Smooth muscle cell of the brain vasculature (primary cell): ENCODE measurements at regions not wholly inside any gene's neighbourhood (a gene's known extent, or its start where the extent isn't known, plus 50 kb on each side); places are given as distances from the start of the nearest gene placed in this dataset.
"Not testable (repeated sequence)": the region's sequence is repeated elsewhere in the genome, so short reads cannot be mapped to it uniquely, and the experiment has no call there.

Experiments
- DNase-seq: peaks from one replicate; pipeline ENCODE4 v3.0.0-alpha.2; 2012; ENCODE audit warnings: low read depth, low spot score

DNA sequence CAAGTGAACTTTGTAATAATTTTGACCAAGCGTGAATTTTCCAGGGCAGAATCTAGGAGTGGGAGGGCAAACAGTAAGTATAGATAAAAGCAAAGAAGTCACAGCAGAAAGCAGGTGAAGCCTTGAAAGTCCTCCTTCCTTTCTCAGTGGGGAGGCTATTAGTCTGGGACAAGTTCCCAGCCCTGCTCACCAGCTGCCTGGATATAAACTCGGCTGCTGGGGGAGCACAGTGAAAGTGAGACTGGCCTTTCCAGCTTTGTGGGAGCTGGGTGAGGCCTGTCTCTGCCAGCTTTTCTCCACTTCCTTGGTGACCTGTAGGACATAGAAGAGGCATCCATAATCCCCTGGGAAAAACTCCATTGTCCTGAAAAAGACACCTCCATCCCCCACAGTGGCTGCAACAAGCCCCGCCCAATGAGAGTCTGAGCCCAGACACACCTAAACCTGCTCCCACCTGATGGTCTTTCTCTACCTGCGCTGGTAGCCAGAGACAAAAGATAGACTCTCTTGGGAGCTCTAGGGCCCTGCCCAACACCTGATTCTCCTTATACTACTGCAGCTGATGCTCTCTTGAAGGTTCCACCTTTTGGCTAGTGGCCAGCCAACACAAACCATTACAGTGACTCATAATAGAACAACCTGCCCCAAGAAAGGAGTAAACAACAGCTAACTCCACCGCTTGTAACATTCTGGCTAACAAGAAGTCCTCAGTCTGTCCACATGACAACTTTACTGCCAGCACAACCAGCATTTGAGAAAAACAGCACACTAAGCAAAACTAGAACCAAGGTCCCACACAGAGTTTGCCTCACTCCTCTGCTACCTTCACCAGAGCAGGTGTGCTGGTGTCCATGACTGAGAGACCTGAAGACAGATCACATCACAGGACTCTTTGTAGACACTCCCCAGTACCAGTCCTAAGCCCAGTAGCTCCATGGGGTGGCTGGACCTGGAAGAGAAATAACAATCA is 252.2 kb upstream of the SLITRK6 start:
- no peak for DNase-seq

DNA sequence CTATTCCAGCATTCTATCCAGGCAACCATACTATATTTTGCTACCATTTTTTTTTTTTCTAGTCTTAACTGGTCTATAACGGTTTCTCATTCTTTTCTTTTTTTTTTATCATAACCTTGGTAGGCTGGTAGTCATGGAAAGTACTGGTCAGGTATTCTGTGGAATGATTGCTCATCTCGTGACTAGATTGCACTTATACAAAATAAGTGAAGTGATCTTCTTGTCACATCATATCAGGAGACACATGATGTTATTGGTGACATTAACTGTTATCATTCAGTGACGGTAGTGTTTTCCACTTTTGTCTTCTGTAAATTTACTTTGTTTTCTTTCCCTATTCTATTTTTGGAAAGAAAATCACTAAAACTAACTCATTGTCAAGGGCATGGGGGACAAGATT is 239.3 kb upstream of the SLITRK6 start:
- DNase-seq: no peak

DNA sequence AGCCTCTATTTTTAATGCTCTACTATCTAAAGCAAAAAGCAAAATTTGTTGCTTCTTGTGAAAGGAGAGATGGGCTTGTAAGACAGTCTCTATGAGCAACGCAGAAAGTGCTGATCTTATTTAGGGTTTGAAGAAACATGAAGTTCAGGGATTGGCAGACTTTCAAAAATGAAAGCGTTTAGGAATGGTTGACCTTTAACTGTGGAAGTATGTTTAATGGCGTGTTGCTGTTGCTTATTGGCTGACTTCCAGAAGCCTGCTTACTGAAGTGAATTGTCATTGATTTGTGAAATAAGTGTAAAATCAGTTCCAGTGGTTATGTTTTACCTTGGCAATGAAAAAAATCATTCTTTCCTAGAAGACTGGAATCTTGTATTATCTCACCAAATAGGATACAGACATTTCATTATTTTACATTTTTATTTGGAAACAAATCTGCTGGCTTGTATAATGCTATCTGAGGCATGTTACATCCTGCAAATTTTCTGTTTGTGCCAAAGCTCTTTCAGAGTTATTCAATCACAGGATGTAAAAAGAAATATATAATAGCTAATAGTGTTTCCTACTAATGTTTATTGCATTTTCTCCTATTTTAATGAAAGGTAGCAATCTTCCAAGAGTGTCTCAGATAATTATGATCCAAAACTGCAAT is 221.3 kb upstream of the SLITRK6 start:
- peak; percentile 17 for DNase-seq

DNA sequence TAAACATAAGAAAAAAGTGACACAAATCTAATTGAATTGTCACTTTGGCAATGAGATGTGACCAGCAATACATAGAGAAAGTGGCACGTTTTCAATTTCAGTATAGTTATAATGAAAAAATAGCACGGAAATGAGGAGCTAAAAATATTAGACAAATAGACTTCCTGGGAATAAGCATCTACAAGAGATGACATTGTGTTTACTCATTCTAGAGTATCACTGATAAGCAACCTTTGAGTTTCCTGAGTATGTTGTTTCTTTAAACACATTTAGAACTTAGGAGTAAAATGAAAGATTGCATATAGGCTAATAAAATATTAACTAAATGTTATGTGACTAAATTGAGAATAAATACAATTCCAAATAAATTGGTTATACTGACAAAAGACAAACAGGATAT is 207.1 kb upstream of the SLITRK6 start:
- no peak for DNase-seq

DNA sequence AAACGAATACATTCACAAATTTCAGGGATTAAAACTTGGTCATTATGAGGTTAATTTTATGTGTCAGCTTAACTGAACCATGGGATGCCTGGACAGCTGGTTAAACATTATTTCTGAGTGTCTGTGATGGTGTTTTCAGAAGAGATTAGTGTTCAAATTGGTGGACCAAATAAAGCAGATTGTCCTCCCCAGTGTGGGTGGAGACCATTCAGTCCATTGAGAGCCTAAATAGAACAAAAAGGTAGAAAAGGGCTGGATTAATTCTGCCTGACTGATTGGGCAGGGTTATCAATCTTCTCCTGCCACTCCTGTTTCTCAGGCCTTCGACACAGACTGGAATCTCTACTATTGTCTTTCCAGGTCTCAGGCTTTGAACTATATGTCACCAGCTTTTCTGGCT is 203.8 kb upstream of the SLITRK6 start:
- no peak for DNase-seq

GRCh38 chr13:86000546-86000945 is 201.3 kb upstream of the SLITRK6 start:
- DNase-seq: no peak

- no peak for DNase-seq
Observed at GRCh38 chr13:85997587-85997986, 198.4 kb upstream of the SLITRK6 start.

DNA sequence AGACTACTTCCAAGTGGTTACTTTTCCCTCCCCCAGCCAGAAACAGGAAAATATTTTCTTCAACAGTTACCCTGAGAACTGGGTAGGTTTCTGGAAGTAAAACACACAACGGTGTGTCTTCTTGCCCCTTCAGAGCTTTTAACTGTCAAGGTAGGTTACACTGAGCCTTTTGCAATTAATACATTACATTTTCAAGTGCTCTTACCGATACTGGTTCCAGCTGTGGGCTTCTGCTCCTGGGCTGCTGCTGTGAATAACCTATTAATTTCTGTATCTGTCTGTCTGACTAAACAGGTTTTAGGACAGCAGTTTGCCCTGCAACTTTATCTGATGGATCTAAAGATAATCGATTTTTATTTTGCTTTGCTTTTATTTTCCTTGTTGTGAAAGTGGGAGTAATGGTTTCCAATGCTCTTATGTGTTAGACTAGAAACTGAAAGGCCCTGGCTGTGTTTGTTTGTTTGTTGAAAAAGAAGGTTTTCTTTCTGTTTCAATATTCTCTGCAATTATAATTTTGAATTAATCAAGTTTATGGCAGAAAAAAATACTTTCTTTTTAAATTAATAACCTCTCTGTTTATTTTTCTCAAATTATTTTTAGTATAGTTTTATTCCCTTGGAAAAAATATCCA is 196.7 kb upstream of the SLITRK6 start:
- DNase-seq: no peak

DNA sequence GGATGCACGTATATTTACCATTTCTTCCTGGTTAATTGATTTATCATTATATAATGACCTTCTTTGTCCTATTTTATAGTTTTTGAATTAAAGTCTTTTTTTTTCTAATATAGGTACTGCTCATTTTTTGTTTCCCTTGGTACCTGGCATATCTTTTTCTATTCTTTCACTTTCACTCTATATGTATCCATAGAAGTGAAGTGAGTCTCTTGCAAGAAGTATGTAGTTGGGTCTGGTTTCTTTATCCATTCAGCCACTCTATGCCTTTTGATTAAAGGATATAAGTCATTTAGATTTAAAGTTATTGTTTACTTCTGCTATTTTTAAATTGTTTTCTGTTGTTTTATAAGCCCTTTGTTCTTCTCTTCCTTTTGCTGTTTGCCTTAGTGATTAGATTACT is 194.3 kb upstream of the SLITRK6 start:
- no peak for DNase-seq

- DNase-seq: no peak
Observed at GRCh38 chr13:85990397-85990796, 191.2 kb upstream of the SLITRK6 start.

DNA sequence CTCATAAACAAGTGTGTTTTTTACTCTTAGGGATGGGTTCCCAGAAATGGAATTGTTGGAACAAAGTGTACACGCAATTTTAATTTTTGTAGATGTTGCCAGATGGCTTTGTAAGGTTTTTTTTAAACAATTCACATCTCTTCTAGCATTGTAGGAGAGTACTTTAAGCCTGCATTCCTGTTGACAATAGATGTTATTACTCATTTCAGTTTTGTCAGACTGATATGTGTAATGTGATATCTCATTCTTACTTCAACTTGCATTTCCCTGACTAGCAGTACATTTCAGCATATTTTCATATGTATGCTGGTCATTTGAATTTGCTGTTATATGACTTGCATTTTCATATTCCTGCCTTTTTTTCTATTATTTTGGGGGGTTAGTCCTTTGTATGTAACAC is 186.6 kb upstream of the SLITRK6 start:
- DNase-seq: no peak

DNA sequence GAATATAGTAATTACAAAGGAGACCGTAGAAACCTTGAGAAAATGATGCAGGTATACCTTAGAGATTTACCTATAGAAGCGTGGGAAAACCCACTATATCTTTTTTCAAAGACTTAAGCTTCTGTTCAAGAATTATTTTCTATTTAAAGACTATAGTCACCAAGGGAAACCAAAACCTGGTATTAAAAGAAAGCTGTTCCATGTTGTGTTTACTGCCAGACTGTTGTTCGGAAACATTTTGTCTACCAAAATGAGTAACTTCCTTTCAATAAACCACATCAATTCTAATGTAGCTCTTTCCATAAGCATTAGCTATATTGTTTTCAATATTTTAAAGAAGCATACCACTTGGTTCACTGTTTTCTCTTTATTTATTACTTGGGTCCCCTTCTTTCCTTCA is 182.9 kb upstream of the SLITRK6 start:
- no peak for DNase-seq

- DNase-seq: not testable (repeated sequence)
Observed at GRCh38 chr13:85980447-85980846, 181.2 kb upstream of the SLITRK6 start.

- DNase-seq: no peak
Observed at GRCh38 chr13:85976242-85976641, 177.0 kb upstream of the SLITRK6 start.

DNA sequence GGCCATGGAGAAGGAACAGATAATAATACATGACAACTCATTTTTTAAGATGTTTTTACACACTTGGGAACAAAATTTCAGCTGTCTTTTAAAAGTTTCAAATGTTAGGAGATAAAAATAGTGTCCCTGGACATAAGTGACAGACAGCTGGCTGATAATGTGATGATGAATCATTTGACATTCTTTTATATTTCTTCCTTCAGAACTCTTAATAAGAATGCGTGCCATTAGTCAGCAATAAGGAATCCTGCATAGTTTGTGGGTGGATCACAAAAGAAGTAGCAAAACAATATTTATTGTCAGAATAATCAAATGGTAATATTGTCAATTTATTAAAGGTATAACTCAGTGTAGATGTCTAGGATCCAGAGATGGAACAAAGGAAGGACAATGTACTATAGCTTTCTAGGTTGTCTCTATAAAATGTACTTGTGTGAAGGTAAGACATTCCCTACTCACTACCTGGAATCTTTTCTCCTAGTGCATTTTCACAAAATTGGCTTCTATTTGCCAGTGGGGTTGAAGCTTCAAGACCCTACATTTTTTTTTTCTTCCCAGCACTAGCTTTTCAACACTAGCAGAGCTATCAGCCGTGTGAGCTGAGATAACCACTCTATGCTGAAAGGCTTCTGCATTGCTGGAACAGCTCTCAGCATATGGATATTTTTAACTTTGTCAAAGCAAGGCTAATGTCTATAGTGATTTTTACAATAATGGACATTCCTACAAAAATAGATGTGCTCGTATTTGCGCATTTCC is 175.6 kb upstream of the SLITRK6 start:
- no peak for DNase-seq

DNA sequence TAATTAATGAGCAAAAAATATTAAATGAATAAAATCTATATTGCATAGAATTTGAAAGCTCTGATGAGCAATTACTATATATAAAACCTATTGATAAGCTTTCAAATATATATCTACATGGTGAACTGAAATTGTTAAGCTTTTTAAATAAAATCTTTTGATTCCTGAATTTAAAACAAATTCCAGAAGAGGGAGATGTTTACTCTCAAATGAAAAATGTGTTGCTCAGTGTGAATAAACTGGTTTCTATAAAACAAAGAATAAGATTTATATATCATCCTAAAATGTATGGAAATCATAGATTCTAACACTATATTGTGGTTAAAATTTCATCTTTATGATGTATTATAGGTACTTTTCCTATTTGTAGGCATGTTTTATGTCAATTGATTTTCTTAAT is 171.5 kb upstream of the SLITRK6 start:
- no peak for DNase-seq

GRCh38 chr13:85969331-85969730 is 170.1 kb upstream of the SLITRK6 start:
- no peak for DNase-seq

DNA sequence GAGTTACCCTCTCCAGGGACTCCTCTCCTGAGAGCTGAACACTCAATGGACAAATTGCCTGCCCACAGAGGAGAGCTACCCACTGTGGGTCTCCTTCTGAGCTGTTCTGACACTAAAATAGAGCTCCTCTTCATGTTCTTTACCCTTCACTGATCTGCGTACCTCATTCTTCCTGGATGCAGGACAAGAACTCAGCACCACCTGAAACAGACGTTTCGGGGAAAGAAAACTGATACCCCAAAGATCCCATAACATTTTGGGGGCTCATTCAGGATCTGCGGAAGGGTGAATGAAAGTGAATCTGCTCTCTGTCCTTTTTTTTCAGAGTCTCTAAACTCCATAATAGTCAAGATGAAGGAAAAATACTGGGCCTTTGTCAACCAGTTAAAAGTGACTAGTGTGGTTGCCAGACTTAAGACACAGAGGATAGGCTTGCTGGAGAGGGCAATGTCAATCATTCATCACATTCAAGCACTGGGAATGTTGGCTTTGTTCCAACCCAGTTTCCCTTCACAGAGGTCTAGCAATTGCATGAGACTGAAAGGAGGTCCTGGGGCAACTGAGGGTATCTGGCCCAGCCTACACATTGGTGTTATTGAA is 136.7 kb upstream of the SLITRK6 start:
- DNase-seq: no peak

DNA sequence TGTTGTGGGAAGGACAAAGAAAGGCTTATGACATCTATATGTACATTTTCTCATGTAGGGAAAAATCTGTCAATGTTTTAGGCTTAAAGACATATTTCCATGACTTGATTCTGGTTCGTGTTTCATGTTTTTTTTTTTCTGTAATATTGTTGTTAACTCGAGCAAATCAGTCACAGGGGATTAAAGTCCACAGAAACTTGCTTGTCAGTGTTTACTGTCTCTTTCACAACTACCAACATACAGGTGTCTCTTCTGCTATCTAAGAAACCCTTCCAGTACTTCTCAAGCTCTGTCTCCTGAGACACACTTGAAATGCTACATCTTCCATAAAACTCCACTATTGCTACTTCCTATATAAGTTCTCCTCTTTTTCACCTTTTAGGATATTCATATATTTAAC is 130.9 kb upstream of the SLITRK6 start:
- no peak for DNase-seq

DNA sequence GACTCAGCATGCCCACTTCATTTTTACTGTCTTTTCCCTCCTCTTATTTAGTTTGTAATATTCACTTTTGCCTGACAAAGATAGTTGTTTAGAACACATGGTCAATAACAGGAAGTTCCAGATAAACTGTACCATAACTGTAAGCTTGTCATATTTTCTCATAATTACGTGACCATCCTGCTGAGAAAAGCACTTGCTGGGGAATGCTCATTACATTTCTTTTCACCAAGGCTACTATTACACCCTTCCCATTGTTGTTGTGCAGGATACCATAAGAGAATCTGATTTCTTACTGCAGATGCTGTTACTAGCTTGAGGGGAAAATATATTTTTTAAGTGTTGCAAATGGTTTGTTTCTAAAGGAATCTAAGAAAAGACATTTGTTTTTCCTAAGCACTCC is 111.7 kb upstream of the SLITRK6 start:
- DNase-seq: no peak

DNA sequence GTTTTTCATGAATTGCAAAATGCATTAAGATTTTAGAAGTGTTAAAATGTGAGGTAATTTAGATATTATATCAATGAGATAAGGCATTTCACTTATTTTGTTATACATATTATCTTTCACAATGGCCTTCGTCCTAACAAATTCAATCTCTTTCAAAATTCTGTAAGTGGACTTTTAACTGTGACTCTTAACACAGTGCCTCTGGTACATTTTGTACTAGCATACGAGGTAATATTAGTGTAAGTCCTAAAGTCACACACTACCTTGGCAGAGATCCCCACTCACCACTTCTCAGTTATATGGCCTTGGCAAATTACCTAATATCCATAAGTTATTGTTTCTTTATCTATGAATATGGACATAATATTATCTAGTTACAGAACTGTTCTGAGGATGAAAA is 101.3 kb upstream of the SLITRK6 start:
- no peak for DNase-seq
